ENCODE measurements at regions not wholly inside any gene's neighbourhood (a gene's known extent, or its start where the extent isn't known, plus 50 kb on each side); places are given as distances from the start of the nearest gene placed in this dataset.

- no peak overlapping the region for H3K27ac ChIP-seq (ENCODE audit: low read length)
- peaks cover 27% of the 10 kb centered on the region for H3K27me3 ChIP-seq (ENCODE audit: control insufficient read depth, insufficient read depth, low read length)
- H3K4me1 ChIP-seq (ENCODE audit: control insufficient read depth, low read depth, low read length), result peaks cover 27% of the 10 kb centered on the region
- H3K9me3 ChIP-seq (ENCODE audit: control insufficient read depth, low read depth, low read length), result no peaks in the 10 kb centered on the region
- no peaks in the 10 kb centered on the region for H3K36me3 ChIP-seq (ENCODE audit: control insufficient read depth, low read depth, low read length)
- no peak overlapping the region for H3K4me3 ChIP-seq (ENCODE audit: low read length)
- H3K9ac ChIP-seq (ENCODE audit: low read length), result no peak overlapping the region
These were observed 118.7 kb upstream of the FOXD3 start for GRCh38 chr1:63203641-63204040.

DNA sequence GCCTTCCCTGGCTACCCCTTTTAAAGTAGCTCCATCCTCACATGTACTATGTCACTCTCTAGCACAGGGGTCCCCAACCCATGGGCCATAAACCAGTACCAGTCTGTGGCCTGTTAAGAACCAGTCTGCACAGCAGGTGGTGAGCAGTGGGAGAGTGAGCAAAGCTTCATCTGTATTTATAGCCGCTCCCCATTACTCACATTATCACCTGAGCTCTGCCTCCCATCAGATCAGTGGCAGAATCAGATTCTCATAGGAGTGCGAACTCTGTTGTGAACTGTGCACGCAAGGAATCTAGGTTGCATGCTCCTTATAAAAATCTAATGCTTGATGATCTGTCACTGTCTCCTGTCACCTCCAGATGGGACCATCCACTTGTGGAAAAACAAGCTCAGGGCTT lies 116.6 kb upstream of the FOXD3 start:
- Histone ChIP-seq H3K9me3 (ENCODE audit: control insufficient read depth, low read depth, low read length) (no peaks in the 10 kb centered on the region), H3K4me1 (ENCODE audit: control insufficient read depth, low read depth, low read length) (peaks cover 17% of the 10 kb centered on the region), H3K36me3 (ENCODE audit: control insufficient read depth, low read depth, low read length) (no peaks in the 10 kb centered on the region), H3K9ac (ENCODE audit: low read length) (no peak overlapping the region), H3K27ac (ENCODE audit: low read length) (no peak overlapping the region), H3K4me3 (ENCODE audit: low read length) (no peak overlapping the region), H3K27me3 (ENCODE audit: control insufficient read depth, insufficient read depth, low read length) (peaks cover 13% of the 10 kb centered on the region)

GRCh38 chr1:63214553-63214952 lies 107.8 kb upstream of the FOXD3 start:
- H3K9me3 ChIP-seq (ENCODE audit: control insufficient read depth, low read depth, low read length), result no peaks in the 10 kb centered on the region
- H3K4me3 ChIP-seq (ENCODE audit: low read length), result no peak overlapping the region
- H3K27ac ChIP-seq (ENCODE audit: low read length), result no peak overlapping the region
- no peaks in the 10 kb centered on the region for H3K27me3 ChIP-seq (ENCODE audit: control insufficient read depth, insufficient read depth, low read length)
- H3K4me1 ChIP-seq (ENCODE audit: control insufficient read depth, low read depth, low read length), result peaks cover 1% of the 10 kb centered on the region
- H3K36me3 ChIP-seq (ENCODE audit: control insufficient read depth, low read depth, low read length), result no peaks in the 10 kb centered on the region
- H3K9ac ChIP-seq (ENCODE audit: low read length), result no peak overlapping the region

DNA sequence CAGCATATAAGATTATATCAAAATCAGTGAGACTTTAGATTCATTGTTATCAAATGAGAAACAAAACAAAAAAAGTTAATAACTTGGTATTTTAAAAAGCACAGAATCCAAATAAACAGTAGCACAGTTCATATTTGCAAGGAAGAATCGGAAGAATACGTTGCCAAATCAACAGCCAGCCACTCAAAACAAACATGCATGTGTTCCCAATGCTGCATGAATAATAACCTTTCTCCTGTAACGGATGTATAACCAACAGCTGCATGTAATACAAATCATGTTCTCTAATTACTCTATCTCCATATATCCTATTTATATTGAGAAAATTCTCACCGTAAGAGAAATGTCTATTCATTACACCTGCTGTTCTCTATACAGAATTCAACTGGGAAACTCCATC lies 98.9 kb upstream of the FOXD3 start:
- H3K4me1 ChIP-seq (ENCODE audit: control insufficient read depth, low read depth, low read length), result no peaks in the 10 kb centered on the region
- no peak overlapping the region for H3K4me3 ChIP-seq (ENCODE audit: low read length)
- H3K9me3 ChIP-seq (ENCODE audit: control insufficient read depth, low read depth, low read length), result no peaks in the 10 kb centered on the region
- H3K27ac ChIP-seq (ENCODE audit: low read length), result no peak overlapping the region
- no peaks in the 10 kb centered on the region for H3K27me3 ChIP-seq (ENCODE audit: control insufficient read depth, insufficient read depth, low read length)
- no peak overlapping the region for H3K9ac ChIP-seq (ENCODE audit: low read length)
- no peaks in the 10 kb centered on the region for H3K36me3 ChIP-seq (ENCODE audit: control insufficient read depth, low read depth, low read length)

DNA sequence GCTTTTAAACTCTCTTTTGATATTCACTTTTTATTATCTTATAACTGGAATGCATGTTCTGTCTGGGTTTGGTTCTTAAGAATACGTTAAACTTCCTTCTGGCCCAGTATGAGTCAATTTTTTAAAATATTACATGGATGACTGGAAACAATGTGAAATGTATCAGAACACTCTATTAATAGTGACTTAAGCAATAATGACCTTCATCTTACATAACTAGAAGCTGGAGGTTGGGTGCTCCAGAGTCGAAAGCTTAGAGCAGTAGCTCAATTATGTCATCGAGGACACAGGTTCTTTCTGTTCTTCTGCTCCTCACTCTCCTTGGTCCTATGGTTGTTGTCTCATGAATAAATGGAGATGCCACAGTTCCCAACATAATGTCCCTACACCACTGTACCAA lies 91.6 kb upstream of the FOXD3 start:
- H3K27ac ChIP-seq (ENCODE audit: low read length), result no peak overlapping the region
- H3K9ac ChIP-seq (ENCODE audit: low read length), result no peak overlapping the region
- no peak overlapping the region for H3K4me3 ChIP-seq (ENCODE audit: low read length)
- no peaks in the 10 kb centered on the region for H3K9me3 ChIP-seq (ENCODE audit: control insufficient read depth, low read depth, low read length)
- H3K4me1 ChIP-seq (ENCODE audit: control insufficient read depth, low read depth, low read length), result peaks cover 6% of the 10 kb centered on the region
- no peaks in the 10 kb centered on the region for H3K27me3 ChIP-seq (ENCODE audit: control insufficient read depth, insufficient read depth, low read length)
- no peaks in the 10 kb centered on the region for H3K36me3 ChIP-seq (ENCODE audit: control insufficient read depth, low read depth, low read length)

GRCh38 chr1:63238721-63239120 lies 83.6 kb upstream of the FOXD3 start:
- Histone ChIP-seq H3K9ac (ENCODE audit: low read length) (no peak overlapping the region), H3K4me1 (ENCODE audit: control insufficient read depth, low read depth, low read length) (no peaks in the 10 kb centered on the region), H3K36me3 (ENCODE audit: control insufficient read depth, low read depth, low read length) (no peaks in the 10 kb centered on the region), H3K27me3 (ENCODE audit: control insufficient read depth, insufficient read depth, low read length) (no peaks in the 10 kb centered on the region), H3K4me3 (ENCODE audit: low read length) (no peak overlapping the region), H3K27ac (ENCODE audit: low read length) (no peak overlapping the region), H3K9me3 (ENCODE audit: control insufficient read depth, low read depth, low read length) (no peaks in the 10 kb centered on the region)

DNA sequence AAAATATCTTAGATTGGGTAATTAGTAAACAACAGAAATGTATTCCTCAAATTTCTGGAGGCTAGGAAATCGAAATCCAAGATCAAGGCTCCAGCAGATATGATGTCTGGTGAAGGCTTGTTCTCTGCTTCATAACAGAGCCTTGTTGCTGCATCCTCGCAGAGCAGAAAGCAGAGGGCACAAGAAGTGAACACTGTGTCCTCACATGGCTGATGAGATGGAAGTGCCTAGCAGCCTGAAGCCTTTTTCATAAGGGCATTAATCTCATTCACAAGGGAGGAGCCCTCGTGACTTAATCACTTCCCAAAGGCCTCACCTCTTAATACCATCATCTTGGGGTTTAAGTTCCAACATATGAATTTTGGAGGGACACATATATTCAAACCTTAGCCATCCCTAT lies 77.2 kb upstream of the FOXD3 start:
- H3K9me3 ChIP-seq (ENCODE audit: control insufficient read depth, low read depth, low read length), result no peaks in the 10 kb centered on the region
- H3K27me3 ChIP-seq (ENCODE audit: control insufficient read depth, insufficient read depth, low read length), result no peaks in the 10 kb centered on the region
- H3K9ac ChIP-seq (ENCODE audit: low read length), result no peak overlapping the region
- no peak overlapping the region for H3K27ac ChIP-seq (ENCODE audit: low read length)
- H3K4me1 ChIP-seq (ENCODE audit: control insufficient read depth, low read depth, low read length), result peaks cover 4% of the 10 kb centered on the region
- H3K4me3 ChIP-seq (ENCODE audit: low read length), result no peak overlapping the region
- no peaks in the 10 kb centered on the region for H3K36me3 ChIP-seq (ENCODE audit: control insufficient read depth, low read depth, low read length)

GRCh38 chr1:63248216-63248615 lies 74.2 kb upstream of the FOXD3 start:
- no peaks in the 10 kb centered on the region for H3K9me3 ChIP-seq (ENCODE audit: control insufficient read depth, low read depth, low read length)
- no peak overlapping the region for H3K9ac ChIP-seq (ENCODE audit: low read length)
- H3K4me1 ChIP-seq (ENCODE audit: control insufficient read depth, low read depth, low read length), result peaks cover 4% of the 10 kb centered on the region
- H3K27ac ChIP-seq (ENCODE audit: low read length), result no peak overlapping the region
- no peak overlapping the region for H3K4me3 ChIP-seq (ENCODE audit: low read length)
- H3K36me3 ChIP-seq (ENCODE audit: control insufficient read depth, low read depth, low read length), result no peaks in the 10 kb centered on the region
- no peaks in the 10 kb centered on the region for H3K27me3 ChIP-seq (ENCODE audit: control insufficient read depth, insufficient read depth, low read length)

DNA sequence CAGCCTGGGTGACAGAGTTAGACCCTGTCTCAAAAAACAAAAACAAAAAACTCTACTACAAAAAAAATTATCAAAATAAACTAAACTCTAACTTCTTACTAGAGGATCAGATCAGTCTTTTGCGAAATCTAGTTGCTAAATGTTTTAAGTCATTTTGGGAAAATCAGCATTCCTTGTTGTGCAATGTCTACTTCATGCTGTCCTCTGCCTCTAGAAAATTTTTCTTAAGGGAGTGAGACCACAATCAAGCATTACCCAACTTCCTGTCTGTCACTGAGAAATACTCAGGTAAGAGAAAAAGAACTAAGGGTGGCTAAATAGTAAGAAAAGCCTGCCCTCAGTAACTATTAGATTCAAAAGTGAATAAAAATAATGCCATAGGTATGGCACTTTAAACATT lies 67.2 kb upstream of the FOXD3 start:
- H3K27me3 ChIP-seq (ENCODE audit: control insufficient read depth, insufficient read depth, low read length), result no peaks in the 10 kb centered on the region
- H3K4me3 ChIP-seq (ENCODE audit: low read length), result no peak overlapping the region
- no peak overlapping the region for H3K27ac ChIP-seq (ENCODE audit: low read length)
- no peaks in the 10 kb centered on the region for H3K36me3 ChIP-seq (ENCODE audit: control insufficient read depth, low read depth, low read length)
- H3K9ac ChIP-seq (ENCODE audit: low read length), result no peak overlapping the region
- H3K9me3 ChIP-seq (ENCODE audit: control insufficient read depth, low read depth, low read length), result no peaks in the 10 kb centered on the region
- no peaks in the 10 kb centered on the region for H3K4me1 ChIP-seq (ENCODE audit: control insufficient read depth, low read depth, low read length)

DNA sequence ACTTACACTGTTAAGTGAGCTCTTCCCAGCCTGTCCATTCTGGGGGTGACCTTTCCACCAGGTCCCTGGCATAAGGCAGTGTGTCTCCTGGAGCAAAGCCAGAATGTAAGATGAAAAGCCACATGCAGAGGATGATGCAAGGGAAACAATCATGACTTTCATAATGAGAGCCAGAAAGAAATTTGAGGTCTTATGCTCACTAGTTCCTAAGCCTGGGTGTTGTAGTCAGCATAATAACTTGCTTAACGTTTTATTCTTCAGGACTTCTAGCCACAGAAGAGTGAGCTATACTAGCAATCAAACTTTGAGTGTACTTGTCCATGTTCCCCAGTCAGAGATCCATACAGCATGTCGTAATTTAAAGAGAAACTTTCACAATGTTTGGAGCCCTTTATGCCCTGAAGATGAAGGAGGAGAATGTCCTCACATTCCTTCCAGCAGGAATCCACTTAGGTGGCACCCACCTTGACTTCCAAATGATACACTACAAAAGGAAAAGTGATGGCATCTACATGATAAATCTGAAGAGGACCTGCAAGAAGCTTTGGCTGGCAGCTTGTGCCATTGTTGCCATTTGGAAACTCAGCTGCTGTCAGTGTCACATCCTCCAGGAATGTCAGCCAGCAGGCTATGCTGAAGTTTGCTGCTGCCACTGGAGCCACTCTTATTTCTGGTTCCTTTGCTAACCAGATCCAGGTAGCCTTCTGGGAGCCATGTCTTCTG lies 60.5 kb upstream of the FOXD3 start:
- Histone ChIP-seq H3K27me3 (ENCODE audit: control insufficient read depth, insufficient read depth, low read length) (no peaks in the 10 kb centered on the region), H3K36me3 (ENCODE audit: control insufficient read depth, low read depth, low read length) (no peaks in the 10 kb centered on the region), H3K9ac (ENCODE audit: low read length) (no peak overlapping the region), H3K4me1 (ENCODE audit: control insufficient read depth, low read depth, low read length) (no peaks in the 10 kb centered on the region), H3K4me3 (ENCODE audit: low read length) (no peak overlapping the region), H3K27ac (ENCODE audit: low read length) (no peak overlapping the region), H3K9me3 (ENCODE audit: control insufficient read depth, low read depth, low read length) (no peaks in the 10 kb centered on the region)

DNA sequence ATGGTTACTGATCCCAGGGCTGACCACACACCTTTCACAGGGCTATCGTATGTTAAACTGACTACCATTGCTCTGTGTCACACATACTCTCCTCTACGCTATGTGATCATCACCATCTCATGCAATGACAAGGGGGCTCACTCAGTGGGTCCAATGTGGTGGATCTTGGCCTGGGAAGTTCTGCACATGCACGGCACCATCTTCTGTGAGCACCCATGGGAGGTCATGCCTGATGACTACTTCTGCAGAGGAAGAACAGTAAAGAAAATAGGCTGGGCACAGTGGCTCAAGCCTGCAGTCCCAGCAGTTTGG lies 60.0 kb upstream of the FOXD3 start:
- no peak overlapping the region for H3K4me3 ChIP-seq (ENCODE audit: low read length)
- no peaks in the 10 kb centered on the region for H3K27me3 ChIP-seq (ENCODE audit: control insufficient read depth, insufficient read depth, low read length)
- no peaks in the 10 kb centered on the region for H3K9me3 ChIP-seq (ENCODE audit: control insufficient read depth, low read depth, low read length)
- no peaks in the 10 kb centered on the region for H3K4me1 ChIP-seq (ENCODE audit: control insufficient read depth, low read depth, low read length)
- H3K36me3 ChIP-seq (ENCODE audit: control insufficient read depth, low read depth, low read length), result no peaks in the 10 kb centered on the region
- H3K9ac ChIP-seq (ENCODE audit: low read length), result no peak overlapping the region
- no peak overlapping the region for H3K27ac ChIP-seq (ENCODE audit: low read length)

GRCh38 chr1:63264161-63264560 lies 58.2 kb upstream of the FOXD3 start:
- no peaks in the 10 kb centered on the region for H3K27me3 ChIP-seq (ENCODE audit: control insufficient read depth, insufficient read depth, low read length)
- no peak overlapping the region for H3K9ac ChIP-seq (ENCODE audit: low read length)
- H3K4me3 ChIP-seq (ENCODE audit: low read length), result no peak overlapping the region
- H3K36me3 ChIP-seq (ENCODE audit: control insufficient read depth, low read depth, low read length), result no peaks in the 10 kb centered on the region
- no peaks in the 10 kb centered on the region for H3K9me3 ChIP-seq (ENCODE audit: control insufficient read depth, low read depth, low read length)
- H3K27ac ChIP-seq (ENCODE audit: low read length), result no peak overlapping the region
- no peaks in the 10 kb centered on the region for H3K4me1 ChIP-seq (ENCODE audit: control insufficient read depth, low read depth, low read length)
